Activated T-helper 9 cell treated with anti-CD3 and anti-CD28 coated beads, Interleukin-2, amount 50 U/mL, for 16 hours (primary cell): ENCODE measurements at regions not wholly inside any gene's neighbourhood (a gene's known extent, or its start where the extent isn't known, plus 50 kb on each side); places are given as distances from the start of the nearest gene placed in this dataset.
"Not testable (repeated sequence)": the region's sequence is repeated elsewhere in the genome, so short reads cannot be mapped to it uniquely, and the experiment has no call there.

Experiments used
- DNase-seq: peaks from one replicate; pipeline ENCODE4 v3.0.0-alpha.2; 2020; ENCODE audit warnings: low read depth

DNA sequence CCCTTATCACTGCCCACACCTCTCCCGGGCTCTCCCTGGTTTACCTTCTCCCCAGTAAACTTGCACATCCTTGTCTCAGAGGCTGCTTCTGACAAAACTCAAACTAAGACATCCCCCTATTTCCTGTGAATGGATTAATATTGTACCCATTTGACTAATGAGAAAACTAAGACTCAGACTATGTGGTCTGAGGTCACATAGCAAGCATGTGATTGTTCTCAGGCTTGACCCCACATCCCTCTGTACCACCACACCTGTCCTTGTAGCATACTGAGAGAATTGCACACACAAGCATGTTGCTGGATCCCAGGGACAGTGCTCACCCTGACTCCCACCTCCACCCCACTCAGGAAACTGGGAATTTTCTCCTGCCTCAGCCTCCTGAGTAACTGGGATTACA, 90.7 kb upstream of the HES1 start:
- no peak for DNase-seq

DNA sequence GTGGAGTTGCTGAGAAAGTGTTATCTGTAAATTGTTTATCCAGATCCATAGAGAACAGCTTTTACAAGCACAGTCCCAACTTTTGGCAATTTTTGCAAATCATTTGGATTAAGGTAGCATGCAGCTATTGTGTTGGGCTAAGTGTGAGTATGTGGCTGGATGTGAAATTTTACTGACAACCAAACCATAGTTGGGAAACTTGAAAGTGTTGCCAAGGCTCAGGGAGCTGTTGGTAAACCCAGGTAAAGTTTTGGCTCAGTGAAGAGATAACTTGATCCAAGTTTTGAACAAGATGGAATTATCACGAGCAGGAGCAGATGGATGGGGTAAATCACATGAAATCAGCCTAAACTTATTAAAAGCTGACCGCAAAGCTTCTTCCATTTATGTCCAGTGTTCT, 90.0 kb upstream of the HES1 start:
- no peak for DNase-seq

DNA sequence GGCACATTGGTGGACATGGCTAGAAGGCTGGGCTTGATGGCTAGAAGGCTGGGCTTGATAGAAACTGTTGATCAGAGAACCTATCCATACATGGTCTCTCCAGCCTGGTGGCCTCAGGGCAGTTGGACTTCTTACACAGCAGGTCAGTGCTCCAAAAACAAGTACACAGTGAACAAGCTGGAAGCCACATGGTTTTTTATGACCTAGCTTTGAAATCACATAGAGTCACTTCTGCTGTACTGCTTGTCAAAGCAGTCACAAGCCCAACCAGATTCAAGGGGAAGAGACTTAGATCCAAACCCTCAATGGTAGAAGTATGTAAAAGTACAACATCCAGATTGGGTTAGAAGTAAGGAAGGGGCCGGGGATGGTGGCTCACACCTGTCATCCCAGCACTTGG, 89.4 kb upstream of the HES1 start:
- DNase-seq: no peak

DNA sequence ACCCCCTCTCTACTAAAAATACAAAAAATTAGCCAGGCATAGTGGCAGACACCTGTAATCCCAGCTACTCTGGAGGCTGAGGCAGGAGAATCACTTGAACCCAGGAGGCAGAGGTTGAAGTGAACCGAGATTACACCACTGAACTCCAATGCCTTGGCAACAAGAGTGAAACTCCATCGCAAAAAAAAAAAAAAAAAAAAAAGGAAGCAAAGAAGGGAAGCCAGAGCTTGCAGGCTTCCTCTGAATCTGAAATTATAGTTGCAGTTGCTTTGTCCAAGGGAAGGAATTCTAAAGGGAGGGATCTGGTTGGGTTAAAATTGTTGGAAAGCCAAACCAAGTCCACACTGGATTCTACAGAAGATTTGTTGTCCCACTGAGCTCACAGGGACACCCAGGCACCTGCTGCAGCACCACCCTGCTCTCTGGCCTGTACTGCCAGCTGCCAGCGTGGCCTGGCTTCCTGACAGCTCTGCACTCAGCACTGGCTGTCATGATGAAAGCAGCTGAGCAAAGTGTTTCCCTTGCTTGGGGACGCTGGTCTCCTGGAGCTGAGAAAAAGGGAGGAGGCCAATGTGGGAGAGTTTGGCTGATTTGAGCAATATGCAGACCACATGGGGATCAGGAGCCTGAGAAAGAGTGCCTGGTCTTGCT, 88.8 kb upstream of the HES1 start:
- no peak for DNase-seq

DNA sequence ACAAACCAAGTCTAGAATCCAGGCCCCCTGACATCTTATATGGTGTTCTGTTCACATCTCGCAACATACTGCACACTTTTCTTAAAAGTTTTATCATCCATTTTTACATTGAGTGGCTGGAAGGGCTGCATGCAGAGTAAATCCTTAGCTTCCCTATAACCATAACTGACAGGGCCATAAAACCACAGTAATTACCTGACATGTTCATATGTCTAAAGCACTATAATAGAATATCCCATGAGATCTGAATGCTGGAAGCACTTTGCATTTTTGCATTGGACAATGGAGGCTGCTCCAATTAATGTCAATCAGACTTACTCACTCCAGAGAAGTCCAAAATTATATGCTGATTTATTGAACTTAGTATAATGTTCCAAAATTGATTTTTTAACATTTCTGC, 86.6 kb upstream of the HES1 start:
- DNase-seq: no peak

DNA sequence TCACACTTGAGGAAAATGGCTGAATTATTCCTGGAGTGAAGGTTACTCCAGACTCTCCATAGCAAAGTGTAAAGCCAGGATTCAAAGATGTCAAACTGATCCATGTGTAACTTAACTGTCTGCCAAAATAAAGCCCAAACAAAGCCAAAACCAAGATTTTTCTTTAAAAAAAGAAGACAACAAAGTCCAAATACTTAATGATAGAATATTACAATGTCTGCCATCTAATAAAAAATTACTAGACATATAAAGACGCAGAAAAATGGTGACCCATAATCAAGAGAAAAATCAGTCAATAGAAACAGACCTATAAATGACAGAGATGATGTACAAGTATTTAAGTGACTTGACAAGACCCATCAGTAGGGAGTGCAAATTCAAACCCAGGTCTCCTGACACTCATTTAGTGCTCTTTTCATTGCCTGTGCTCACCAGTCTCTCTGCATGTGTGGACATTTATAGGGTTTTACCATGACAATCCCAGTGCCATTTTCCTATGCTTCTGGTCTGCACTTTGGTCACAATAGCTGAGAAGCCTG, 85.1 kb upstream of the HES1 start:
- DNase-seq: no peak

DNA sequence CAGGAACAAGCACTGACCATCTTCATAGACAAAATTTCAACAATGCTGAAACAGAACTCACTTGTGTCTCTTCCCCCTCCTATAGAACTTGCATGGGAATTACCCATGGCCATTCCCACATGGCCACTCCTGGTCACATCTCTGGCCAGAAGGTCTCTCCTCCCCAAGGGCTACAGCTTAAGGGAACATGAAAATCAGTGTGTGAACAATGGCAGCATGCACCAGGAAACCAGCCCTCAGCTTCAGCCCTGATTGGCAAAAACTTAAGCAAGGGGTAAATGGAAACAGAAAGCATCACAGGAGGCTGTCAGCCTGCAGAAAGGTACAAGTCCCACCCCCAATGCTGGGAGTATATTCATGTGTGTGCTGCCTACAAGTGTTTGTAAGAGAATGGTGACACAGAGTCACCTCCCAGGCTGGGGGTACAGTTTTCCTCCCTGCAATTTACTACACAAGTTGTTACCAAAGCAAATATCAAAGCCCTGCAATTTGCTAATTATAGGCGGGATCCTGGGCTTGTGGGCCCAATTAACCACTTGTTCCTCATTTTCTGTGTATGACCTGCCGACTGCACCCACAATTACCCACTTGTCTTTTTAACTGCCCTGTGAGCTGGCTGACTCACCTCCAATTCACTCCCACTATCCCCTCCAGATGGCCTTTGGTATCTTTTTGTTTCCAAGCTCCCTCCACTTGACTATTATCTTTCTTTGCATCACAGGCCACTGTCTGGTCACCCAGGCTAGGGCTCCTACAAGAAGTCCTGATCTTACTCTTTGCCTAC, 84.4 kb upstream of the HES1 start:
- no peak for DNase-seq

DNA sequence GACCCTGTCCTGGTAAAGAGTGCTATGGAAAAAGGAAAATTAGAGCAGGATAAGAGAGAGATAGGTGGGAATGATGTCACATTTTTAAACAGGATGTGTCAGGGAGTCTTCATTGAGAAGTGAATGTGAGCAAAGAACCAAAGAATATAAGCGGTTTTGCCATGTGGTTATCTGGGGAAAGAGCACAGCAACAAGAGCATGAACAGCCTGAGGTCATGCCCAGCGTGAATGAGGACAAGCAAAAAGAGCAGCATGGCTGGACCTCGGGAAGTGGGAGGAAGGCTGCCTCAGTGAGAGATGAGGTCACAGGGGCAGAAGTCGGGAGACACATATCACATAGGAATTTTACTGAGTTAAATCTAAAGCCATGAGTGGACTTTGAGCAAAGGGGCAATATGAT, 82.8 kb upstream of the HES1 start:
- DNase-seq: no peak

DNA sequence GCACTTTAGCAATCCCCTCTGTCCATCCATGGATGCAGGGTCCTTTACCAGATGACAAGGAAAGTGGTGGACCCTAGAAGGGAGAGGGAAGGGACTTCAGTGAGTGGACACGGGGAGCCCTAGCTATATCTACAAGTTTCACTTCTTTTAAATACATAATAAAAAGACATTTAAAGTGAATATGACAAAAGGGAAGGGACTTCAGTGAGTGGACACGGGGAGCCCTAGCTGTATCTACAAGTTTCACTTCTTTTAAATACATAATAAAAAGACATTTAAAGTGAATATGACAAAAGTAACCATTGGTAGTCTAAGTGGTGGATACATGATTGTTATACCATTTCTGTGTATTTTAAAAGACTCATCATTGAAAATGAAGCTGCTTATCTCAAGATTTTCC, 81.9 kb upstream of the HES1 start:
- no peak for DNase-seq

DNA sequence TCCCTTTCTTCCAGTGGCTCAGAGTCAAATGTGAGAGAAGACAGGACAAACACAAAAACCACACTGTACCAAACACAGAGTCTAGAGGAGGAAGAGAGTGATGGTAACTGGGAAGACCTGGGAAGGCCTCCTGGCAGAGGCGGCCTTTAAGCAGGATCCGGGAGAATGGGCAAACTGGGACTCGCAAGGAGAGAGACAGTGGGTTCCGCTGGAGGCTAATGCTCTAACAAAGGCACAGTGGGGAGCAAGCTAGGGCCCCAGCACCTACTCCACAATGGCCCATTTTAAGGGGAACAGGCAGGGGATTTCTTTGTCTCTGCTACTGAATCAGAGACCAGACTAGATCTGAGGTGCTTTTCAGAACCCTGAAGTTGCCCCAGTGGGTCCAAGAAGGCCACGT, 81.4 kb upstream of the HES1 start:
- no peak for DNase-seq

DNA sequence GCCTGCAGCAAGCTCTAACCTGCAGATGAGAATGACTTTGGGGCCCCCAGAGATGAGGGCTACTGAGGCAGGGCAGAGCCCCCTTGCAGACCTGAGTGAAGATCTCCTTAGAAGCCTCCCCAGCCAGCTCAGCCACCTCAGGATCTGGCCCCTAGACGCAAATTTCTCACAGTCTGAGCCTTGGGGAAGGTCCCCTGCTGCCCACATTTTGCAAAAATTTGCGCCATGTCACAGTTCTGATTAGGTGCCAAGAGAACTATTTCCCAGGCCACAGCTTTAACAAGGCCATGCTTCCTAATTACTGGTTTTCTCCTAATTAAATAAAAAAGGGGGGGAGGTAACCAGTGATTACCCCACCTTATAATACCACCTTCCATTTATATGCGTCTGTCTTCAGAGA, 81.0 kb upstream of the HES1 start:
- DNase-seq: no peak

DNA sequence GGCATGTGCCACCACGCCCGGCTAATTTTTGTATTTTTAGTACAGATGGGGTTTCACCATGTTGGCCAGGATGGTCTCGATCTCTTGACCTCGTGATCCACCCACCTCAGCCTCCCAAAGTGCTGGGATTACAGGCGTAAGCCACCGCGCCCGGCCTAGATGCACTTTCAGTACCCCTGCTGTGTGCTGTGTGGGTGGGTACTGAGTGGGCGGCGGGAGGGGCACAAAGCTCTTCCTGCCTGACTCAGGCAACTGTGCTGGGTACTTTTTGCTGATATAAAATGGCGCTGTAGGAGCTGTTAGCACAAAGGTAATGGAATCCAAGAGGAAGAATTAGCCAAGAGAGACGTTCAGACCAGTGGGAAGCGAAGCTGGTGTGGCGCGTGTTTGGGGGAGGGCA, 79.6 kb upstream of the HES1 start:
- not testable (repeated sequence) for DNase-seq

DNA sequence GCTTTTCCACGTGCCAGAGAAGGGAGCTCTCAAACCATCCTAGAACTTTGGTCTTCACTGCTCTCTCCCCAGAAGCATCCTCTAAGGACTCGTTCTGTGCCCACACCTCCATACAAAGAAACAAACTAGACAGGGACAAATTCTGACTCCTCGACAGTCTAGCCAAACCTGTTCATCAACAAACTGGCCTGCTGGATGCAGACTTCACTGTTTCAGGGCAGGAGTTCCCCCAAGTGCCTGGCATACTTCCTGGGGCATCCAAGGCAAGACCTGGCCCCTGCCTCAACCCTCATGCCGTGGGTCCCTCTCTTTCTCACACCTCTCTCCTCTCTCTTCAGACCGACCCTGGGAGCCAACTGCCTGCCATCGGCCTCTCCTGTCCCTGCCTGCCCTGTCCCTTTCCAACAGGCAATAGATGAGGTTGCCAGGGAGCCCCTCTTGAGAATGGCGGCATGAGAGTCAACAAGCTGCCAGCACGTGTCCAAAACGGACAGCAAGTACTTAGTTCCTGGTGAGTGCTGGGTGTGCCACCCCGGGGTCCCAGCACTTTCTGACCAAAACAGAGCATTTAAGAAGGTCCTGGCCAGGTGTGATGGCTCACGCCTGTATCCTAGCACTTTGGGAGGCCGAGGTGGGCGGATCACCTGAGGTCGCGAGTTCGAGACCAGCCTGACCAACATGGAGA, 79.1 kb upstream of the HES1 start:
- DNase-seq: no peak

DNA sequence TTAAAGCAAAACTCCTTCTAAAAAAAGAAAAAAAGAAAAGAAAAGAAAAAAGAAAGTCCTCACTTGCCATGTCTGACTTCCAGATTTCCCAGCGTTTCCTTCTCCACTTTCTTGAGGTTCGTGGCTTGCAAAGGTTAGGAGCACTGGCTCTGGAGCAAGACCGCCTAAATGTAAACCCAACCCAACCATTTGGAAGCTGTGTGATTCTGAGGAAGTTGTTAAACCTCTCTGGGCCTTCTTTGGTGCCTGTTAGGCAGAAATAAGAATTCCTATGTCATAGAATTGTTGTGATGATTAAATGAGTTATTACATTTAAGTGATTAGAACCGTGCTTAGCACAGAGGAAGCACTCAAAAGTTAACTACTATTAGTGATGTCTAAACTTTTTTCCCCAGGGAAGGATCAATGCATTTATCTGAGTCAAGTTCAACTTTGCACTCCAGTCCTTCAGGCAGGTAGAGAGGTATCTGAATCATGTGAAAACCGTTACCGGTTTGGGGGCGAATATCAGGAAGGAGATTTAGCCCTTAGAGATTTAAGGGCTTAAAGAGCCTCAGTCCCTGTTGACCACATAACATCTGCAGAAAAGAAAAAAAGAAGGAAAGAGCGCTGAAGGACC, 78.3 kb upstream of the HES1 start:
- DNase-seq: no peak

DNA sequence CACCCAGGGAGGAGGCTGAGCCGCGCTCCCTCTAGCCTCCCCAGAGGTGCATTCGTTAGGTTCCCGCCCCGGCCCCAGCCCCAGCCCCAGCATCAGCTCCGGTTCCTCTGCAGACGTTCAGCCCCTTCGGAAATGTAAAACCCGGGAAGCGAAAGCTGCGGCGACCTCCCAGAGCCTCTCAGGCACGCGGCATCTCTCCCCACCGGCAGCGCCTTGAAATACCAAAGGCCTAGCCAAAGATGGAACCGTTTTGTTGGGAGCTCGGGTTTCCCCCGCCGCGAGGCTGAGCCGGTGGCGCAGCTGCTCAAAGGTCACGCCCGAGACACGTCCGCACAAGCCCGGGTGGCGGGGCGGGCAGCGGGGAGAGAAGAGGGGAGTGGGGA, 77.8 kb upstream of the HES1 start:
- DNase-seq: no peak

DNA sequence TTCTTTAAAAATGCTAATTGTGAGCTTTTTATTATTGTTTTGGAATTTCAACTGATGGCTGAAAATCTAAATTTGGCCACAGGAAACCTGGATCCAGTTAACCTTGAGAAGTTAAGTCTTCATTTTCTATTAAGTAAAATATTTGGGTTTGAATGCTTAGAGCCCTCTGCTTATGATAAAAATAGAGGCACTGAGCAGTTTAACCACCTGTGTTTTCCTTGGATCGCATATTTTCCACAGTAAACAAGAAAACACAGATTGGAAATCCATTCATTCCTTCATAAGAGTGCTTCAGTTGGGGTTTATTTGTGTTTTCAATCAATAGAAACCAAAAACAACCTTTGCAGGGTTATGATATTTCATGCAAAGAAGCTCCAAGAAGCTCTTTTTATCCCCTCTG, 77.2 kb upstream of the HES1 start:
- no peak for DNase-seq

DNA sequence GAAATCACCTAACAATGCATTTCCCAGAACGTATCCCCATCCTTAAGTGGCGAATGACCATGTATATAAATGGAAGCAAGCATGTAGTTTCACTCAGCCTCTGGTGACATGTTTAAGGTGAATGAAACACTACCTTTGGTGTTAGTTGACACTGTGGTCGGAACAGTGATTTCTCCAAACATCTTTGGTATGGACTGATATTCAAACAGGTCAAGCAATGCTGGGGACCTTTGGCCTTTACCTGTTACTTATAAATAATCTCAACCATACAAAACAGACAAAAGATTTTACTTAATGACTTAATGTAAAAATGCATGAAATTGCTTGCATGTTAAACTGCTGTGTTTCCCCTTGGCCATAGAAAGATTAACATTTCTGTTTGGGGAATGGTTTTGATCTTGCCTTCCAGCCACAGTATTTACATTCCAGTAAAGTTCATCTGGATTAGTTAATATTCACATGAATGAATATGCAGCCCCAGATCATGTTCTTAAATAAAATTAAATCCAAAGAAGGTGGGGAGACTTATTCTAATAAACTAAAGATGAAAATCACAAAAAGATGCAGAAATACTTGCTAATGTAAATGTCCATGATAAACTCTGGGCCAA, 74.4 kb upstream of the HES1 start:
- no peak for DNase-seq

DNA sequence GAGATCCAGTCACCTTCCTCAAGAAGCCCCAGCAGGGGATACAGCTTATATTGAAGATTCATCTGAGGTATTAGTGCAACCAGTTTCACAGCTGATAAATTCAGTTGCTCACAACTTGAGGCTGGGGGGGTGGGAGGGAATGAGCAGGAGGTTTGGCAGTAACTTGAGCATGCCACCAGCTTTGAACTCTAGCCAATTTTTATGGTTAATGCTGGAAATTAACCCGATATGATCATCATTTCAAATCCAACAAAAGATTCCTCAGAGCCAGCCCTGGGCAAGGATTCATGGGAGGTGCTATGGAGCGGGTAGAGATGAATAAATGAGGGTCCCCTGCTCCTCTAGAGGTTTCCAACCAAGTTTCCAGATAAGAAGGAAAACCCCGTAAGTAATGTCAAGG, 73.1 kb upstream of the HES1 start:
- DNase-seq: no peak

DNA sequence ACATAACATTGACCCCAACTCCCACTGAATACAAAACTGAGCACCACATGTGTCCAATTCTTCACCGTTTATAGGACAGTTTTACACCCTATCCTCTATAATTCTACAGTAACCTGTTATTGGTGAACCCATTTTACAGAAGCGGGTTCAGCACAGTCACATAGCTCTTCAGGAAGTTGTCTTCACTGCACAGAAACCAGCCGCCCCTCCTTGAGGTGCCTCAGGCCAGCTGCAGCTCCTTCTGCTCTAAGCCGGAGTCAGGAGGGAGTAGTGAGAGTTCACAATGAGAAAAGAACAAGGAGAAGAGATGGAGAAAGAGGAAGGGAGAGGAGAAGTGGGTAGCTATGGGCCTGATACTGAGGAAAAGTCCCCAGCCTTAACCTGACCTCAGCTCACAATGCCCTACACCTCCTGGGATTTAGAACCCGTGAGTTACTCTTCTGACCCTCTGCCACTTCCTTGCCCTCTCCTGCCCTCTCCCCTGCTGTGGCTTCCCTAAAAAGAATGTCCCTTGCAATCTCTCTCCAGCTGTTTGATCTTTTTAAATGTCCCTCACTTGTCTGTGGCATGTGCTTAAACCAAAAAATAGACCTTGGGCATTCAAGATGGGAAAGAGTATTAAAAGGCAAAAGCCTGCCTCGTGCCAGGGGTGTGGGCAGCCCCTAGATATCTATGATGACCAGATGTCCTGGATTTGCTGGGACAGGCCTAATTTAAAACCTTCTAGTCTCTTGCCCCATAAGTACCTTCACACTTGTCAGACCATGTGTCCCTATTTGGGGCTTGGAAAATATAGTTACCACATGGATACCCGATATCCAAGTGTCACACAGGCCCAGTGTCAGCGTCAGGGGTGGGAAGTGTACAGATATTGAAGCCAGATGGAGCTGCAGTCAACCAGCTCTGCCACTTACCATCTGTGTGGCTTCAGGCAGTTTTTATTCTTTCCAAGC, 71.3 kb upstream of the HES1 start:
- no peak for DNase-seq

DNA sequence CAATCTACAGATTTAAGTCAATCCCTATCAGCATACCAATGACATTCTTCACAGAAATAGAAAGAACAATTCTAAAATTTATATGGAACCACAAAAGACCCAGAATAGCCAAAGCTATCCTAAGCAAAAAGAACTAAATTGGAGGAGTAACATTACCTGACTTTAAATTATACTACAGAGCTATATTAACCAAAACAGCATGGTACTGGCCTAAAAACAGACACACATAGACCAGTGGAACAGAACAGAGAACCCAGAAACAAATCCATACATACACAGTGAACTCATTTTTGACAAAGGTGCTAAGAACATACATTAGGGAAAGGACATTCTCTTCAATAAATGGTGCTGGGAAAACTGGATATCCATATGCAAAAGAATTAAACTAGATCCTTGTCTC, 68.6 kb upstream of the HES1 start:
- not testable (repeated sequence) for DNase-seq

DNA sequence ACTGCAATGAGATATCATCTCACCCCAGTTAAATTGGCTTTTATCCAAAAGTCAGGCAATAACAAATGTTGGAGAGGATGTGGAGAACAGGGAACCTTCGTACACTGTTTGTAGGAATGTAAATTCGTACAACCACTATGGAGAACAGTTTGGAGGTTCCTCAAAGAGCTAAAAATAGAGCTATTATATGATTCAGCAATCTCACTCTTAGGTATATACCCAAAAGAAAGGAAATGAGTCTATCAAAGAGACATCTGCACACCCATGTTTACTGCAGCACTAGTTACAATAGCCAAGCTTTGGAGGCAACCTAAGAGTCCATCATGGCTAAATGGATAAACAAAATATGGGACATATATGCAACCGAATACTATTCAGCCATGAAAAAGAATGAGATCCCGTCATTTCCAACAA, 68.0 kb upstream of the HES1 start:
- DNase-seq: no peak
